ENCODE measurements at regions not wholly inside any gene's neighbourhood (a gene's known extent, or its start where the extent isn't known, plus 50 kb on each side); places are given as distances from the start of the nearest gene placed in this dataset.

GRCh38 chr6:144681334-144681733 is 396.2 kb downstream of the UTRN start:
- TF ChIP-seq POLR2A (IDR thresholded peaks at IDR 0.05; ENCODE audit: low read length) (no peak), GATA1 (IDR thresholded peaks at IDR 0.05; ENCODE audit: low read depth, low read length) (no peak)
